ENCODE measurements at regions not wholly inside any gene's neighbourhood (a gene's known extent, or its start where the extent isn't known, plus 50 kb on each side); places are given as distances from the start of the nearest gene placed in this dataset.

DNA sequence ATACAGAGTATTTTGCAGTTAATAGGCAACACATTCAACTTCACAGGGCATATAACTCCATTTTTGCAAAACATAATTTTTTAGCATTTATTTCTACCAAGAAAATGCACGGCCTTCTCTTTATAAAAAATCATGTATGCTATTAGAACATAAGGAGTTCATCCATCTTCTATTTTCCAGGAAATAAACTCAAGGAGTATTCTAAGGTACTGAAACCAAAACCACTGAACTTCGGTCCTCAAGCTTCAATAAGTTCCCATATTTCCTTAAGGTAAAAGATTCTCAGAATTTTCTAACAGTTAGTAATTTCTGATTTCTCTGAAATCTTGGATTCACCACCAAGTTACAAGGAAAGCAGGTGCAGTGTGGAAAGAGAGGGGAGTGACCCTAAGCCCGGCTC, 113.3 kb upstream of the DIO2 start:
- TF ChIP-seq POLR2A (IDR thresholded peaks at IDR 0.05) = no peak
- TF ChIP-seq, protein P1, sequence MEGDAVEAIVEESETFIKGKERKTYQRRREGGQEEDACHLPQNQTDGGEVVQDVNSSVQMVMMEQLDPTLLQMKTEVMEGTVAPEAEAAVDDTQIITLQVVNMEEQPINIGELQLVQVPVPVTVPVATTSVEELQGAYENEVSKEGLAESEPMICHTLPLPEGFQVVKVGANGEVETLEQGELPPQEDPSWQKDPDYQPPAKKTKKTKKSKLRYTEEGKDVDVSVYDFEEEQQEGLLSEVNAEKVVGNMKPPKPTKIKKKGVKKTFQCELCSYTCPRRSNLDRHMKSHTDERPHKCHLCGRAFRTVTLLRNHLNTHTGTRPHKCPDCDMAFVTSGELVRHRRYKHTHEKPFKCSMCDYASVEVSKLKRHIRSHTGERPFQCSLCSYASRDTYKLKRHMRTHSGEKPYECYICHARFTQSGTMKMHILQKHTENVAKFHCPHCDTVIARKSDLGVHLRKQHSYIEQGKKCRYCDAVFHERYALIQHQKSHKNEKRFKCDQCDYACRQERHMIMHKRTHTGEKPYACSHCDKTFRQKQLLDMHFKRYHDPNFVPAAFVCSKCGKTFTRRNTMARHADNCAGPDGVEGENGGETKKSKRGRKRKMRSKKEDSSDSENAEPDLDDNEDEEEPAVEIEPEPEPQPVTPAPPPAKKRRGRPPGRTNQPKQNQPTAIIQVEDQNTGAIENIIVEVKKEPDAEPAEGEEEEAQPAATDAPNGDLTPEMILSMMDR (IDR thresholded peaks at IDR 0.05) = no peak

Measured in breast epithelium (tissue), 3 donors.